ENCODE measurements at regions not wholly inside any gene's neighbourhood (a gene's known extent, or its start where the extent isn't known, plus 50 kb on each side); places are given as distances from the start of the nearest gene placed in this dataset.
"Not testable (repeated sequence)": the region's sequence is repeated elsewhere in the genome, so short reads cannot be mapped to it uniquely, and the experiment has no call there.

GRCh38 chr2:47690132-47690531 is 92.8 kb upstream of the MSH6 start:
- DNase-seq: no peak

- DNase-seq: not testable (repeated sequence)
Measured at GRCh38 chr2:47689118-47689517, 93.8 kb upstream of the MSH6 start.

GRCh38 chr2:47688561-47688960 is 94.4 kb upstream of the MSH6 start:
- no peak for DNase-seq

- DNase-seq: no peak
Measured at GRCh38 chr2:47687856-47688255, 95.1 kb upstream of the MSH6 start.

- no peak for DNase-seq
Measured at GRCh38 chr2:47686018-47686417, 96.9 kb upstream of the MSH6 start.

GRCh38 chr2:47682216-47682749 is 100.7 kb upstream of the MSH6 start:
- no peak for DNase-seq

- DNase-seq: no peak
Measured at GRCh38 chr2:47676261-47676926, 105.6 kb upstream of the KCNK12 start.

- DNase-seq: no peak
Measured at GRCh38 chr2:47675196-47675825, 104.5 kb upstream of the KCNK12 start.

GRCh38 chr2:47666332-47666731 is 95.5 kb upstream of the KCNK12 start:
- no peak for DNase-seq

GRCh38 chr2:47664817-47665216 is 94.0 kb upstream of the KCNK12 start:
- no peak for DNase-seq

GRCh38 chr2:47662552-47662951 is 91.8 kb upstream of the KCNK12 start:
- DNase-seq: no peak

GRCh38 chr2:47661310-47661709 is 90.5 kb upstream of the KCNK12 start:
- DNase-seq: no peak

GRCh38 chr2:47660168-47660567 is 89.4 kb upstream of the KCNK12 start:
- no peak for DNase-seq

- no peak for DNase-seq
Measured at GRCh38 chr2:47658646-47659320, 88.0 kb upstream of the KCNK12 start.

- no peak for DNase-seq
Measured at GRCh38 chr2:47657886-47658489, 87.2 kb upstream of the KCNK12 start.

GRCh38 chr2:47656715-47657600 is 86.2 kb upstream of the KCNK12 start:
- no peak for DNase-seq

- no peak for DNase-seq
Measured at GRCh38 chr2:47655563-47655880, 84.7 kb upstream of the KCNK12 start.

- peak in 1 of 2 donors; percentile 45 for DNase-seq
Measured at GRCh38 chr2:47654790-47655562, 84.2 kb upstream of the KCNK12 start.

GRCh38 chr2:47653902-47654789 is 83.4 kb upstream of the KCNK12 start:
- DNase-seq: no peak

GRCh38 chr2:47653036-47653435 is 82.3 kb upstream of the KCNK12 start:
- DNase-seq: no peak
